Esophagus mucosa (tissue), 1 donor: ENCODE measurements at regions not wholly inside any gene's neighbourhood (a gene's known extent, or its start where the extent isn't known, plus 50 kb on each side); places are given as distances from the start of the nearest gene placed in this dataset.

Experiments
- ATAC-seq: fragments of 200-7000 bp; cut with Tn5 transposase; one replicate; pipeline ENCODE4 v1.9.1; 2020
- donor health status: DM: yes; HTN: yes; CAD: no.

DNA sequence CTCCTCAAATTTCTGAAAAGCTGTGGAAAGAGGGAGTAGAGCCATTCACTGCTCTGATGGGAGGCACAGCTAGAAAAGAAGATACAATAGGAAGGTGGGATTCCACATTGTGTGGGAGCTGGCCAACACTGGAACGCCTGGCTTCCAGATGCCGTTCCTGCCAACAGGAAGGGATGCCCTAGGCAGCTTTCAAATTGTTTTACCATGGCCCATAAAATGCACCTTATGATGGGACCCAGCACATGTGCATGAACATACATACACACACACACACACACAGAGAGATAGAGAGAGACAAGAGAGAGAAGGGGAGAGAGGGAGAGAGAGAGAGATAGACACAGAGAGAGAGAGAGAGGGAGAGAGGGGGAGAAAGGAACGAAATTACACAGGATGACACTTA is 86.1 kb upstream of the BZW1 start:
- no peak for ATAC-seq

DNA sequence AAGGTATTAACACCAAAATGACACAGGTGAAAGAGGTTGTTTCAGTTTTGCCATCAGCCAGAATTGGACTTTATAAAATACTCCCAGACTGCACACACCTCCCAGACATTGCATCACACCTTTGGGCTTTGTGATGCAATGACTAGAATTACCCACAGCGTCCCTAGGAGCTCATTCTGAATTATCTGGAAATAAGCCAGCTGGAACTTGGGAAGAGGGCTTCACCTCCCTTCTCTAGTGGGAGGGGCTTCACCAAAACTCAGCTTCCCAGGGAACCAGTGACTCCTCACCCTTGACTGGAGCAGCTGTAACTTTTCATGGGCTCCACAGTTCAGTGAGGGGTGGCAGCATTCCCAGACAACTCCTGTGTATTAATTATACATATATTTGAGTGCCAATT is 83.1 kb upstream of the BZW1 start:
- peak; percentile 80 for ATAC-seq

DNA sequence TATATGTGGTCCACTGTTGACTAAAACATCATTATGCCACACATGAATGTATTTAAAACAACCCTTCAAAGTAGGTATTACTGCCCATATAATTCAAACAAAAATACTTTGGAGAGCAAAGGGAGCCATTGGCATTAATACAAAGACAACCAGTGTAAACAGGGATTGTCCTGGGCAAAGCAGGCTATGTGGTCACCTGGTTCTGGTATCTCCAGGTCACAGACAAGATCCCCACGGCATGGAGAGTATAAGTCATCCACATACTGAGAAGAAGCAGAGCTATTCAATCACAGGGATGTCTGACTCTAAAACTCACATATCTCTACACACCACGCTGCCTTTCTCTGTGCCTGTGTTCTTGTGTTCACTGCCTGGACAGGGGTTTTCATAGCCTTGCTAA is 81.4 kb upstream of the BZW1 start:
- no peak for ATAC-seq

DNA sequence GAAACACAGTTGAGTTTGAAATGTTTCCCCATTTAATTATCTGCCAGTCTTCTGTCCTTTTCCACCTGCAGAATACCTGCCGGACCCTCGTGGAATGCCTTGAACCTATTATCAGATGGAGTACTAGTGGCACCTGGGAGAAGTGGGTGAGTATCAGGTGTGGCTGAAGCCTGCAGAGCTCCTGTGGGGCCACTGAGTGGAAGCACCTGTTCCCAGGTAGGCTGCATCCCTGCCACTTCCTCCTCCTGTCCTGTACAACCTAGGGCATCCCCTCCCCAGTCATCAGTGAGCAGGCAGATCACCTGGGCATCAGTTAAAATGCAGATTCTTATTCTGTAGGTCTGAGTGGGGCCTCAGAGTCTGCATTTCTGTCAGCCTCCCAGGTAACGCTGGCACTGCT is 80.8 kb upstream of the BZW1 start:
- ATAC-seq, result peak; percentile 60

DNA sequence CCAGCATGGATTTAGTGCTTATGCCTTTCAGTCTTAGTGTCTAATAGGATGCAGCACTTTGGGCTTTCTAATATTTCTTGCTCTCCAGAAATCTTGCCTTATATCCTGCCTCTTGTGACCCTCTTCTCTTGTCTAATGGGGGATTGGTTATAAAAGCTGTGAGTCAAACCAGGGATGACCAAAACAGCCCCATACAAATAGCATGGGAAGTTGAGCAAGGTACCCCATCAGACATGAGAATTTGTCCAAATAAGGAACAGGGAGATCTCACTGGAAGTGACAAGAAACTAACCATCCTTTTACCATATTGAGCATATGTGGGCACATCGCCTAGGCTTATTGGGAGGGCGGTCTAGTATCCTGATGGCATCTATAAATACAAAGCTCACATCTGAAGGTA is 78.8 kb upstream of the BZW1 start:
- ATAC-seq, result no peak

DNA sequence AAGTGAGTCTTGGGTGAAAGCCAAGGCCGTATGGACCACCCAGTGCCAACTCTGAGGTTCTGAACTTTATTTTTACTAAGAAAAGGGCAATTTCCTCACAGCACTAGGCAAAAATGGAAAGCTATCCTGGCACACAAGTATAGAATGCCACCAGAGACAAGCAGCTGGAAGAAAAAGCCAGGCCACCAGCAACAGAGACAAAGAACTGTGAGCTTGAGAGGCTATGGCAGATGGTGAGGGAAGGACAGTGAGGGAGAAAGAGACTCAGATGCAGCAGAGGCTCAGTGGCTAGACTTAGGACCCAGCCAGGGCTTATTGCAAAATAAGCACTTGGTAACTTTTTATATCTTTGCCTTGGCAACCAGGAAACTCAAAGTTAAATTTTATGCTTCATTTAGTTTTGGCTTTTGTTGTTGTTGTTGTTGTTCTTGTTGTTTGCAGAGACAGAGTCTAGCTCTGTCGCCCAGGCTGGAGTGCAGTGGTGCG is 78.0 kb upstream of the BZW1 start:
- no peak for ATAC-seq

DNA sequence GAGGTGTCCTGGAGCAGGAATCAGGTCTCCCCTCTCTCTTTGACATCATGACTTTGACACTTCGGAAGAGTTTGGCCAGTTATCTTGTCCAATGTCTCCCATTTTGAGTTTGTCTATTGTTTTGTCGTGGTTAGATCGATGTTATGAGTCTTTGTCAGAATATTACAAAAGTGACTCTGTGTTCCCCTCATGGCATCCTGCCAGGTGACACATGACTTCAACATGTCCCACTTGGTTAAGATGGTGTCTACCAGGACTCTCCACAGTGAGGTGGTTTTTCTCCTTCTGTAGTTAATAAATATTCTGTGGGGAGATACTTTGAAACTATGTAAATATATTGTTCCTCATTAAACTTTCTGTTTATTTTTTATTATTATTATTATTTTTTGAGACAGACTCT is 76.6 kb upstream of the BZW1 start:
- ATAC-seq, result no peak

DNA sequence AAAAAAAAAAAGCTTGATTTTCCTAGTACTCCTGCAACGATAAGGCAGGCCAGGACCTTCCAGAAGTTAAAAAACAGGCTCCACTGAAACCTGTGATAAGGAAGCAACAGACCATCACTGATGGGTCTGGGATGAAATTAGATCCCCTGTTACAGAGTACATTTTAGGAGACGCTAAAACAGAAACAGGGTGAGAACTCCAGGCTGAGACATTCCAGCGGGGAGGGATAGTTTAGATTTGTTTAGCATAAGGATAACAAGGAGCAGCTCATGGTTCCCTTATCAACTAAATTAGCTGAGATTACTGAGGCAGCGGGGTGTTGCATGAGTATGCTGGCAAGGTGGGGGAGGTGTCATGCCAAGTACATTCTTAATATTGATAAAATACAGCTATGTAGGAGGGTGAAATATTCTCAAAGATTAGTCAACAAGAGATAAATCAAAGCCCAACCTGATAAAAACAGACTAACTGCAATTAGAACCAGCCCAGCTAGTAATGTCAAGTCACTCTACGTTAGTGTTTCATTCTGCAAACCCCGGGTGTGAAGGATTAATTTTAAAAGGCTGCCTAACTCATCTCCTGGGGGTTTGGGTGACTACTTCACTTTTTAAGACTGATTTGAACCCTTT is 75.0 kb upstream of the BZW1 start:
- ATAC-seq, result no peak

- no peak for ATAC-seq
Measured at GRCh38 chr2:200737585-200737984, 74.1 kb upstream of the BZW1 start.

DNA sequence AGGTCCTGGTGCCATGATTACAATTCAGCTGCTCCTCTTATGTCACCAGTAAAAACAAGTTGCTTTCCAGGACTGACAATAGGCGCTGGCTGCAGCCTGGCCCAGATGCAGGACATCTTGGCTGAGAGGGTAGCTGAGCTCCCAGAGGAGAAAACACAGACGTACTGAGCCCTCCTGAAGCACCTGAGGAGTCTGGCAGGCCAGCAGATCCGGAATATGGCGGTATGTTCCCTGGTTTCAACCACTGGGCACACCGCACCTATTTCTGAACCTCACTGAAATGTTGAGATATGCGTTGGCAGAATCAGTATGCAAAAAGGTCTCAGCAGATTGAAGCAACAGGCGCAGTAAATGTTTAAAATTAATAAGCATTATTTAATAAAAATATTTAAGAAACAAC is 73.1 kb upstream of the BZW1 start:
- no peak for ATAC-seq

DNA sequence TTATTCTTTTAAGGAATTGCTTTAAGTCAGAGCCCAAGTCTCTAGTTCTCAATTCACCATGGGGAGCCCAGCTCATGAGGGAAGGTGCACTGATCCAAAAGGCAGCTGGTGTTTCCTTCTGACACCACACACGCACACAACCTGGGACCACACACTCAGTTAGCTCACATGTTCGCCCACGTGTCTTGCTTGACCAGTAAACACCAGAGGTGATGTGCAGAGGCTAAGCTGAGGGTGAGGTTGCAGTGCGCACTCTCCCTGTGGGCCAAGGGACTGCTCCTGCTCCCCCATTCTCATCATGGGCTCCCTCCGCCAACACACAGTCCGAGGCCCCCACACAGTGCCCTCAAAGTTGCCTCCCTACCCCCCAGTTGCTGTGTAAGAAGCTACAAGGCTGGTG is 70.8 kb upstream of the BZW1 start:
- no peak for ATAC-seq

- ATAC-seq, result peak; percentile 83
Measured at GRCh38 chr2:200741468-200742202, 70.1 kb upstream of the BZW1 start.

- ATAC-seq, result peak; percentile 50
Measured at GRCh38 chr2:200742426-200742825, 69.3 kb upstream of the BZW1 start.

DNA sequence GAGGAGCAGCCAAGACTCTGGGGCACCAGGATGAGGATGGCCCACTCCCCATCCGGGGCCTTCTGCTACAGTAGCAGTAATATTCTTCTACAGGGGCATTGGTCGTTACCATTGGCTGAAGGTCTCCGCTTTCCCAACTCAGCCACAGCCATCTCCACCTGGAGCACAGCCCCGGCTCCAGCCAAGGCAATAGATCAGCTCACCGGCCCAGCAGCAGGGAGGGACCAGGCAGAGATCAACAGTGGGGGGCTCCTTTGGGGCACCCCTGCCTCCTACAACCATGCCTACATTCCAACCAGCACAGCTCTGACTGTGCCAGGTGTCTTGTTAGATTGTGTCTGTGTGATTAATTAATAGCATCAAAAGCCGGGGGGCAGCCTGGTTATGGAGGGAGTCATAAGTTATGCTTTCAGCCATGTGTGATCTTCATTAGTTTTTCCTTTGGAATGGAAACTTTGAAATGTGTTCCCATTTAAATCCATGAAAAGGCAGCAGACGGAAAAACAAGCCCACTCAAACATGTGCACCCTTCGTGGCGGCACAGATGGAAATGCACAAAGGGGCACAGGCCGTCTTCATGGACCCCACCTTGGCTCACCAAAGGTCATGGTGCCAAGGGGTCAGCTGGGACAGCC is 68.6 kb upstream of the BZW1 start:
- no peak for ATAC-seq

DNA sequence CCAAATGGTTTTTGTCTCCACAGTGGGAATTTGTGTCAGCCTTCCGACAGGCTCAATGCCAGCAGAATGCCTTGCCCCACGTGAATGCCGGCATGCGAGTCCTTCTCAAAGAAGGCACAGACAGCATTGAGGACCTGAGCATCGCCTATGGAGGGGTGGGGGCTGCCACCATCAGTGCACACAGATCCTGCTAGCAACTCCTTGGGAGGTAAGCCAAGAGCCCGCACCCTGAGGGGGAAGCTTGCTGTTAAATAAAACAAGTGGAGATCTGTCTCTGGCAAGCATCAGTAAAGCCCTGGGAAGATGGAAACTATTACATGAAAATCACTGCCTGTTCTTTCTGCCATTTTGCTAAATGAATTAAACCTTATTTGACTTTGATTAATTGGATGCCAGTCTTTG is 67.5 kb upstream of the BZW1 start:
- ATAC-seq, result no peak

- no peak for ATAC-seq
Measured at GRCh38 chr2:200746301-200746700, 65.4 kb upstream of the BZW1 start.

GRCh38 chr2:200747668-200748618 is 63.8 kb upstream of the BZW1 start:
- no peak for ATAC-seq

GRCh38 chr2:200748779-200749178 is 62.9 kb upstream of the BZW1 start:
- ATAC-seq, result no peak

- ATAC-seq, result no peak
Measured at GRCh38 chr2:200749631-200750322, 61.9 kb upstream of the BZW1 start.

DNA sequence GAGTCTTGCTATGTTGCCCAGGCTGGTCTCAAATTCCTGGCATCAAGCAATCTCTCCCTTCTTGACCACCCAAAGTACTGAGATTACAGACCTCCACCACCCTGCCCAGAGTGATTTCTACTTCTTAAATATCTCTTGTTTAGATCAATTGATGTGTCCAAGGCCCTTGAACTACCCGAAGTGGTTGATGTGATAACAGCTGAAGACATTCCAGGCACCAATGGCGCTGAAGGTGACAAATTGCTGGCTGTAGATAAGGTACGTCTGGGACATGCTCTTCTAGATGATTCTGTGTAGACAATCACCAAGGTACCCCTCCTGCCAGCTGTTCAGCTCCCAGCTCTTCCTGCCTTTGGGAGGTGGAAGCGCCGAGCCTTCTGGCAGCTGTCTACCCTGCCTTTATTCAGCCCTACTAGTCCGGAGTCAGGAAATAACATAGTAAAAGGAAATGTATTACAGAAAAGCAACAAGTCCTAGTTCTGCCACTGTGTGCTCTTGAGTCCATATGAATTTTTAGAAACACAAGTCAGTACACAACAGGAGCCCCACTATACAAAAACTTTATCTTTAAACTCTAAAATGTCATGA is 61.3 kb upstream of the BZW1 start:
- ATAC-seq, result no peak

DNA sequence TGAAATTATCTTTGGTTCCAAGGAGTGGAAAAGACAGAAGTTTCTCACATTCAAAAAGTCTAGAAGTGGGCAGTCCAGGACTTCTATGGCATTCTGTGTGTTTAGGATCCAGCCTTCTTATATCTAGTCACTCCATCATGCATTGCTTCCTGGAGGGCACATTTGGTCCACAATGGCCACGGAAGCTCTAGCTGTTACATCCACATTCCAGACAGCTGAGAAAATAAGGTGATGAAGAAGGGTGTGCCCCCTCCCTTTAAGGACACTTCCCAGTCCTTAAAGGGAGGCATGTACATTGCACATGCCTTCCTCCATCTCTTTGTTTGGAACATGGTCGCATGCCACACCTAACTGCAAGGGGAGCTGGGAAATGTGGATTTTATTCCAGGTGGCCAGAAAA is 59.9 kb upstream of the BZW1 start:
- peak; percentile 48 for ATAC-seq

DNA sequence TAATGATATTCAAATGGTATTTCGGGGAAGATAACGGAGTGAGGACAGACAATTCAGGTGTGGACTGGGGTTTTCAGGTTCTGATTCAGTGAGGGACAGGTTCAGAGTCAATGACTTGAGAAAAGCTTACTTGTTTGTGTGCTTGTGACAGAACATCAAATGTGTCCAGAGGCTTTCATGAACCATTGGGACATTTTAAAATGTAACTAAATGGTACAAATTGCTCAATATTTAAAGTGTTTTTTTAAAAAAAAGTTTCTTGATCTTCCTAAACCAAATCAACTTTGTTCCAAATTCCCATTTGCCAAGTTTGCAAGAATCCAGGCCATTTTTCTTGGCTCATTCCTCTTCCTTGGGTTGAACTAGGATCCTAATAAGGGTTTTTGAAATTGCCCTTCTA is 59.4 kb upstream of the BZW1 start:
- no peak for ATAC-seq
